Progenitor cell of endocrine pancreas (in vitro differentiated cells): ENCODE measurements at regions not wholly inside any gene's neighbourhood (a gene's known extent, or its start where the extent isn't known, plus 50 kb on each side); places are given as distances from the start of the nearest gene placed in this dataset.
"Not testable (repeated sequence)": the region's sequence is repeated elsewhere in the genome, so short reads cannot be mapped to it uniquely, and the experiment has no call there.

Experiments
- DNase-seq: peaks from one replicate; pipeline ENCODE4 v3.0.0; 2021; ENCODE audit warnings: low spot score; ENCODE audit not compliant: unreplicated experiment
- H3K27ac Mint-ChIP-seq: 2 replicates; pipeline ENCODE4 v1.8.0; 2021; ENCODE audit warnings: mild to moderate bottlenecking, moderate library complexity, mixed read lengths
- H3K27me3 Mint-ChIP-seq: 2 replicates; pipeline ENCODE4 v1.8.0; 2021; ENCODE audit warnings: mixed read lengths
- H3K36me3 Mint-ChIP-seq: 2 replicates; pipeline ENCODE4 v1.8.0; 2022; ENCODE audit warnings: mixed read lengths; ENCODE audit not compliant: insufficient read depth
- H3K4me1 Mint-ChIP-seq: 2 replicates; pipeline ENCODE4 v1.8.0; 2021; ENCODE audit warnings: low read depth, mixed read lengths
- H3K4me3 Mint-ChIP-seq: 2 replicates; pipeline ENCODE4 v1.8.0; 2021; ENCODE audit warnings: low read depth, mild to moderate bottlenecking, moderate library complexity, mixed read lengths
- H3K9me3 Mint-ChIP-seq: 2 replicates; pipeline ENCODE4 v1.8.0; 2021; ENCODE audit warnings: low read depth, mixed read lengths
- TF ChIP-seq, protein P1 (sequence below): fragments of 200-600 bp; sonication (generic); IDR thresholded peaks from one replicate; pipeline ENCODE4 v1.5.0; 2021; ENCODE audit warnings: antibody characterized with exemption, mild to moderate bottlenecking; ENCODE audit not compliant: unreplicated experiment

DNA sequence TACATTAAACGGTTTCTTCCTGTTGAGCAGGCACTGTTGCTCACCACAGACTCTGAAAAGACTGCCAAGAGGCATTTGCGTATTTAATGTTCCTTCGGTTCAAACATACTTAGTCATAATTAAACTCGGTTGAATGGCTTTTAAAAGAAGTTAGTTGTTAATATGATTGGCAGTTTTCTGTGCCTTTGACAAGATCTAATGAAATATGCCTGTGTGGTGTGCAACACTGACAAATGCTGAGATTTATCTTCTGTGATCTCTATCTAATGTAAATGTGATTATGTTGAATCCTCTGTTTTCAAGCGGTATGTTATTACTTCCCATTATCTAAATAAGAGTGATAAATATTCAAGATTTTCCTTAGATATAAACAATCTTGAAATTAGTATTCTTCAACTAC, 1046.6 kb downstream of the CDH8 start:
- Mint-ChIP-seq H3K9me3 (no peaks in the 10 kb centered on the region), H3K4me3 (no peak overlapping the region), H3K36me3 (no peaks in the 10 kb centered on the region), H3K27ac (no peak overlapping the region), H3K4me1 (no peaks in the 10 kb centered on the region), H3K27me3 (no peaks in the 10 kb centered on the region)
- no peak for DNase-seq
- TF ChIP-seq, protein P1, sequence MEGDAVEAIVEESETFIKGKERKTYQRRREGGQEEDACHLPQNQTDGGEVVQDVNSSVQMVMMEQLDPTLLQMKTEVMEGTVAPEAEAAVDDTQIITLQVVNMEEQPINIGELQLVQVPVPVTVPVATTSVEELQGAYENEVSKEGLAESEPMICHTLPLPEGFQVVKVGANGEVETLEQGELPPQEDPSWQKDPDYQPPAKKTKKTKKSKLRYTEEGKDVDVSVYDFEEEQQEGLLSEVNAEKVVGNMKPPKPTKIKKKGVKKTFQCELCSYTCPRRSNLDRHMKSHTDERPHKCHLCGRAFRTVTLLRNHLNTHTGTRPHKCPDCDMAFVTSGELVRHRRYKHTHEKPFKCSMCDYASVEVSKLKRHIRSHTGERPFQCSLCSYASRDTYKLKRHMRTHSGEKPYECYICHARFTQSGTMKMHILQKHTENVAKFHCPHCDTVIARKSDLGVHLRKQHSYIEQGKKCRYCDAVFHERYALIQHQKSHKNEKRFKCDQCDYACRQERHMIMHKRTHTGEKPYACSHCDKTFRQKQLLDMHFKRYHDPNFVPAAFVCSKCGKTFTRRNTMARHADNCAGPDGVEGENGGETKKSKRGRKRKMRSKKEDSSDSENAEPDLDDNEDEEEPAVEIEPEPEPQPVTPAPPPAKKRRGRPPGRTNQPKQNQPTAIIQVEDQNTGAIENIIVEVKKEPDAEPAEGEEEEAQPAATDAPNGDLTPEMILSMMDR = no peak

DNA sequence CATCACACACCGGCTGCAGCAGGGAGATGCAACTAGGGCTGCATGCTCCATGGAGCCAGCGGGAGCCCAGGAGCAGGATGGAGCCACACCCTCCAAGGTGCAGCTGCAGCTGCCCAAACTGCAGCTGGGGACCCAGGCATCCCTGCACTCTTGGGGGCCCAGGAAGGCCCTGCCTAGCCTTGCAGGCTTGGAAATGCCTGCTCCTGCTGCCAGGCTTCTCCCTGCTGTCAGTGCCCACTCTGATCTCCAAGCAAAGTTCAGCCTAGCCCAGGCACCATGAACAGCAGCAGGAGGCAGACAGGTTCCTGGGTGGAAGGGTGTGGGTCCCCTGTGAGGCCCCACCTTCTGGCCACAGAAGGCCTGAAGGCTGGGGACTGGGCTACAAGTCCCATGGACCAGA, 1057.1 kb downstream of the CDH8 start:
- no peaks in the 10 kb centered on the region for H3K36me3 Mint-ChIP-seq
- peaks cover 3% of the 10 kb centered on the region for H3K9me3 Mint-ChIP-seq
- H3K4me3 Mint-ChIP-seq = no peak overlapping the region
- TF ChIP-seq, protein P1 = no peak
- DNase-seq = no peak
- H3K4me1 Mint-ChIP-seq = peaks cover 12% of the 10 kb centered on the region
- no peak overlapping the region for H3K27ac Mint-ChIP-seq
- H3K27me3 Mint-ChIP-seq = no peaks in the 10 kb centered on the region

- H3K36me3 Mint-ChIP-seq = no peaks in the 10 kb centered on the region
- H3K27me3 Mint-ChIP-seq = no peaks in the 10 kb centered on the region
- no peaks in the 10 kb centered on the region for H3K9me3 Mint-ChIP-seq
- TF ChIP-seq, protein P1 = no peak
- no peak for DNase-seq
- no peaks in the 10 kb centered on the region for H3K4me1 Mint-ChIP-seq
- H3K4me3 Mint-ChIP-seq = no peak overlapping the region
- no peak overlapping the region for H3K27ac Mint-ChIP-seq
Measured at GRCh38 chr16:60949800-60950199, 1086.4 kb downstream of the CDH8 start.

DNA sequence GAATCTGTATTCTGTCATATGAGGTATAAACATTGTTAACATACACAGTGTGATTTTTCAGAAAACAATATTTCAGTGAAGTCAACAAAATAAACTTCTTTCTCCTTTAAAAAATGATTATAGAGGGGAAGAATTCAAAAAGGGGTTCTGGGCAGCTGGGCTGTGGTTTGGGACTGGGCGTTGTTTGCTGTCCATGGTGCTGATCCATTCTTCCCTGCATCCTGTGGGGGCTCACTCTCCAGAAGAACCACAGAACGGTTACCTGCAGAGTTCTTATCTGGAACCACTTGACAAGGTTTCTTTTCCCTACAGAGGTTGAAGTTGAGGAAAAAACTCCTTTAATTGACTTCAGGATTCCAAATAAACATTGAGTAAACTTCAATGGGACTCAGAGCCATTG, 1091.0 kb downstream of the CDH8 start:
- H3K9me3 Mint-ChIP-seq = no peaks in the 10 kb centered on the region
- no peaks in the 10 kb centered on the region for H3K4me1 Mint-ChIP-seq
- no peak overlapping the region for H3K27ac Mint-ChIP-seq
- DNase-seq = peak; percentile 55
- TF ChIP-seq, protein P1 = no peak
- H3K36me3 Mint-ChIP-seq = no peaks in the 10 kb centered on the region
- no peak overlapping the region for H3K4me3 Mint-ChIP-seq
- H3K27me3 Mint-ChIP-seq = no peaks in the 10 kb centered on the region

- H3K27me3 Mint-ChIP-seq, H3K27ac Mint-ChIP-seq, H3K4me1 Mint-ChIP-seq, H3K36me3 Mint-ChIP-seq, DNase-seq, H3K4me3 Mint-ChIP-seq, H3K9me3 Mint-ChIP-seq: not testable (repeated sequence)
Measured at GRCh38 chr16:60936189-60936588, 1100.0 kb downstream of the CDH8 start.

DNA sequence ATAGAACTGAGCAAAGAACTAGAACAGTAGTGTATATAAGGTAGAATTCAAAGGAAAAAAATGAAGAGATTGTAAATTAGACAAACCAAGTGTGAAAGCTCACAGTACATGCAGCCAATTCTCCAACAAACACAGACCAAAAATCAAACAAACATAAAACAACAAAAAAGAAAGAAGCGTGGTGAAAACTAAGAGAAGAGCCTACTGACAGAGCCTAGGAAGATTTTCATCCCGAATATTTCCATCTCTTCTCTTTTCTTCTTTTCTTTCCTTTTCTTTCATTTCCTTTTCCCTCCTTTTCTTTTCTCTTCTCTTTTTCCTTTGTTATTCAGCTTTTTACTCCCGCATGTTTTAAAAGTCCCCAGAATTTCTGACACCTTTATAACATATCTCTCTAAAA, 1103.6 kb downstream of the CDH8 start:
- Mint-ChIP-seq H3K9me3 (peaks cover 4% of the 10 kb centered on the region), H3K36me3 (no peaks in the 10 kb centered on the region), H3K4me1 (no peaks in the 10 kb centered on the region), H3K4me3 (no peak overlapping the region), H3K27ac (no peak overlapping the region), H3K27me3 (no peaks in the 10 kb centered on the region)
- DNase-seq = no peak
- TF ChIP-seq, protein P1 = no peak
